Mesodermal cell (in vitro differentiated cells): ENCODE measurements at regions not wholly inside any gene's neighbourhood (a gene's known extent, or its start where the extent isn't known, plus 50 kb on each side); places are given as distances from the start of the nearest gene placed in this dataset.
"Not testable (repeated sequence)": the region's sequence is repeated elsewhere in the genome, so short reads cannot be mapped to it uniquely, and the experiment has no call there.

Source experiments
- H3K27ac ChIP-seq: 2 replicates; pipeline ENCODE4 v1.7.0; 2013; ENCODE audit warnings: mild to moderate bottlenecking, low read depth, low read length, moderate library complexity; ENCODE audit not compliant: severe bottlenecking
- H3K36me3 ChIP-seq: 2 replicates; pipeline ENCODE4 v1.7.1; 2013; ENCODE audit warnings: mild to moderate bottlenecking, low read length, moderate library complexity; ENCODE audit not compliant: control insufficient read depth, insufficient read depth
- H3K4me1 ChIP-seq: one replicate; pipeline ENCODE4 v1.7.1; 2013; ENCODE audit warnings: mild to moderate bottlenecking, low read length; ENCODE audit not compliant: insufficient read depth, control insufficient read depth, poor library complexity, severe bottlenecking
- H3K4me3 ChIP-seq: 2 replicates; pipeline ENCODE4 v1.7.0; 2013; ENCODE audit warnings: low read length, control low read depth, mild to moderate bottlenecking; ENCODE audit not compliant: insufficient read depth, poor library complexity, severe bottlenecking; ENCODE audit errors: extremely low read depth
- H3K9me3 ChIP-seq: 2 replicates; pipeline ENCODE4 v1.7.1; 2013; ENCODE audit warnings: mild to moderate bottlenecking, low read length, moderate library complexity; ENCODE audit not compliant: control insufficient read depth
- WGBS, 2 experiments: methylation state at CpG; one replicate each; pipeline ENCODE4 v1.1.5; 2013; ENCODE audit warnings: missing lambda C conversion rate in 2 of 2; ENCODE audit not compliant: insufficient coverage in 2 of 2; 5-methylcytosine and 5-hydroxymethylcytosine counted together

- 100% methylated on average over 2 of the region's 7 CpGs; no CpG with 5 or more reads in 1 of the 2 experiments for WGBS, 2 experiments
Measured at GRCh38 chrX:40968180-40968579, 117.1 kb upstream of the USP9X start.

GRCh38 chrX:40971736-40972135, 113.5 kb upstream of the USP9X start:
- H3K27ac ChIP-seq = no peak overlapping the region
- H3K4me1 ChIP-seq = no peaks in the 10 kb centered on the region
- H3K9me3 ChIP-seq = no peaks in the 10 kb centered on the region
- H3K36me3 ChIP-seq = no peaks in the 10 kb centered on the region
- 88 to 100% methylated on average over 1 of the region's 1 CpG for WGBS, 2 experiments
- H3K4me3 ChIP-seq = no peak overlapping the region

More at GRCh38 chrX:40968180-40968579, 117.1 kb upstream of the USP9X start:
- H3K4me3 ChIP-seq = no peak overlapping the region
- H3K36me3 ChIP-seq = no peaks in the 10 kb centered on the region
- no peaks in the 10 kb centered on the region for H3K4me1 ChIP-seq
- no peak overlapping the region for H3K27ac ChIP-seq
- no peaks in the 10 kb centered on the region for H3K9me3 ChIP-seq

- H3K9me3 ChIP-seq = no peaks in the 10 kb centered on the region
- H3K4me1 ChIP-seq = no peaks in the 10 kb centered on the region
- no peak overlapping the region for H3K27ac ChIP-seq
- WGBS, 2 experiments = 88% methylated on average over 1 of the region's 3 CpGs
- no peaks in the 10 kb centered on the region for H3K36me3 ChIP-seq
- H3K4me3 ChIP-seq = no peak overlapping the region
Measured at GRCh38 chrX:40973619-40974018, 111.6 kb upstream of the USP9X start.

GRCh38 chrX:40975951-40976350, 109.3 kb upstream of the USP9X start:
- Histone ChIP-seq H3K4me3 (no peak overlapping the region), H3K27ac (no peak overlapping the region), H3K36me3 (no peaks in the 10 kb centered on the region), H3K4me1 (no peaks in the 10 kb centered on the region), H3K9me3 (no peaks in the 10 kb centered on the region)
- 80% methylated on average over 1 of the region's 3 CpGs; no CpG with 5 or more reads in 1 of the 2 experiments for WGBS, 2 experiments

- H3K9me3 ChIP-seq = no peaks in the 10 kb centered on the region
- no peaks in the 10 kb centered on the region for H3K4me1 ChIP-seq
- no CpG with 5 or more reads among the region's 1 CpG for WGBS, 2 experiments
- H3K27ac ChIP-seq = no peak overlapping the region
- no peak overlapping the region for H3K4me3 ChIP-seq
- no peaks in the 10 kb centered on the region for H3K36me3 ChIP-seq
Measured at GRCh38 chrX:40976981-40977380, 108.3 kb upstream of the USP9X start.

GRCh38 chrX:40984962-40985361, 100.3 kb upstream of the USP9X start:
- WGBS, 2 experiments = no CpG with 5 or more reads among the region's 4 CpGs
- Histone ChIP-seq H3K4me3 (no peak overlapping the region), H3K9me3 (no peaks in the 10 kb centered on the region), H3K36me3 (no peaks in the 10 kb centered on the region), H3K27ac (no peak overlapping the region), H3K4me1 (no peaks in the 10 kb centered on the region)

- H3K27ac ChIP-seq = no peak overlapping the region
- H3K4me3 ChIP-seq = no peak overlapping the region
- no peaks in the 10 kb centered on the region for H3K4me1 ChIP-seq
- 50% methylated on average over 2 of the region's 2 CpGs; no CpG with 5 or more reads in 1 of the 2 experiments for WGBS, 2 experiments
- no peaks in the 10 kb centered on the region for H3K36me3 ChIP-seq
- no peaks in the 10 kb centered on the region for H3K9me3 ChIP-seq
Measured at GRCh38 chrX:40987413-40987812, 97.8 kb upstream of the USP9X start.

GRCh38 chrX:40988100-40988499, 97.1 kb upstream of the USP9X start:
- Histone ChIP-seq H3K9me3 (no peaks in the 10 kb centered on the region), H3K4me1 (no peaks in the 10 kb centered on the region), H3K36me3 (no peaks in the 10 kb centered on the region), H3K4me3 (no peak overlapping the region), H3K27ac (no peak overlapping the region)
- WGBS, 2 experiments = 100% methylated on average over 1 of the region's 3 CpGs; no CpG with 5 or more reads in 1 of the 2 experiments

- not testable (repeated sequence) for H3K4me1 ChIP-seq, H3K4me3 ChIP-seq, H3K9me3 ChIP-seq, H3K36me3 ChIP-seq, H3K27ac ChIP-seq
- WGBS, 2 experiments = no CpG with 5 or more reads among the region's 2 CpGs
Measured at GRCh38 chrX:40993395-40993794, 91.8 kb upstream of the USP9X start.

- peak overlapping the region; percentile 52 for H3K27ac ChIP-seq
- no peaks in the 10 kb centered on the region for H3K4me1 ChIP-seq
- WGBS, 2 experiments = no CpG with 5 or more reads among the region's 3 CpGs
- H3K4me3 ChIP-seq = peak overlapping the region; percentile 14
- H3K9me3 ChIP-seq = no peaks in the 10 kb centered on the region
- H3K36me3 ChIP-seq = no peaks in the 10 kb centered on the region
Measured at GRCh38 chrX:40996886-40997530, 88.2 kb upstream of the USP9X start.

- Histone ChIP-seq H3K9me3 (no peaks in the 10 kb centered on the region), H3K4me1 (no peaks in the 10 kb centered on the region), H3K27ac (no peak overlapping the region), H3K36me3 (no peaks in the 10 kb centered on the region), H3K4me3 (no peak overlapping the region)
- WGBS, 2 experiments = 100% methylated on average over 1 of the region's 5 CpGs; no CpG with 5 or more reads in 1 of the 2 experiments
Measured at GRCh38 chrX:40998123-40998522, 87.1 kb upstream of the USP9X start.
